Lower lobe of right lung (tissue), 2 donors: ENCODE measurements at regions not wholly inside any gene's neighbourhood (a gene's known extent, or its start where the extent isn't known, plus 50 kb on each side); places are given as distances from the start of the nearest gene placed in this dataset.

Experiments
- ATAC-seq, 2 donors: fragments of 200-7000 bp; cut with Tn5 transposase; one replicate each; pipeline ENCODE4 v1.9.1; 2020 to 2022; ENCODE audit warnings: mild to moderate bottlenecking in 2 of 2, moderate library complexity in 2 of 2
- DNase-seq: peaks from one replicate; pipeline ENCODE4 v3.0.0-alpha.2; 2020
- H3K27ac ChIP-seq: fragments of 200-600 bp; one replicate; pipeline ENCODE4 v1.8.0; 2022
- H3K27me3 ChIP-seq: fragments of 200-600 bp; one replicate; pipeline ENCODE4 v1.8.0; 2022; ENCODE audit warnings: low read depth
- H3K36me3 ChIP-seq: fragments of 200-600 bp; one replicate; pipeline ENCODE4 v1.8.0; 2022; ENCODE audit warnings: mild to moderate bottlenecking
- H3K4me1 ChIP-seq: fragments of 200-600 bp; one replicate; pipeline ENCODE4 v1.8.0; 2022
- H3K4me3 ChIP-seq: fragments of 200-600 bp; one replicate; pipeline ENCODE4 v1.8.0; 2022; ENCODE audit warnings: mild to moderate bottlenecking
- H3K9me3 ChIP-seq: fragments of 200-600 bp; one replicate; pipeline ENCODE4 v1.8.0; 2022
- intact Hi-C: fragments of 100-400 bp; cut with DNase I; formaldehyde crosslinking; loops from one replicate; pipeline ENCODE4 v1.11.0; 2022
- TF ChIP-seq, protein P1 (sequence below): fragments of 200-600 bp; IDR thresholded peaks from one replicate; pipeline ENCODE4 v1.8.0; 2022; ENCODE audit warnings: antibody characterized with exemption, mild to moderate bottlenecking
- donor health status: DM: no; HTN: yes; CAD: no; lungs with severe emphysema.

DNA sequence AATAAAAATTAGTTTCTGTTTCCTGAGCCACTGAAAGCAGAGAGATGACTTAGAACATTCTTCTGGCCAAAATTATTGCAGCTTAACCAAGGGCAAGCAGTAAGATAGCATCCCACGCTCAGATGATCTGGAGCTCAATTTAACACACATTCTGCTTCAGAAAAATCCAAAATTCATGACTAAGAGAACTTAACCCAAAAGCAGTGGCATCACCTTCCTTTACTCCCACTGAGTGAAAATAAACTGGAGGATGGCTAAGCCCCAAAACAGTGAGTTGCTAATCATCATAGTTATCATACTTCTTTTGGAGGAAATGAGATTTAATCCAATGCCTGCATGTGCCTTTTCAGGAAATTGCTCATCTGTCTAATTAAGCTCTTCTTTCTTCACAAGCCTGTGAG is 195.4 kb downstream of the DUSP6 start:
- no peak for ATAC-seq
- no peak for DNase-seq
- no peaks in the 10 kb centered on the region for H3K27me3 ChIP-seq
- TF ChIP-seq, protein P1, sequence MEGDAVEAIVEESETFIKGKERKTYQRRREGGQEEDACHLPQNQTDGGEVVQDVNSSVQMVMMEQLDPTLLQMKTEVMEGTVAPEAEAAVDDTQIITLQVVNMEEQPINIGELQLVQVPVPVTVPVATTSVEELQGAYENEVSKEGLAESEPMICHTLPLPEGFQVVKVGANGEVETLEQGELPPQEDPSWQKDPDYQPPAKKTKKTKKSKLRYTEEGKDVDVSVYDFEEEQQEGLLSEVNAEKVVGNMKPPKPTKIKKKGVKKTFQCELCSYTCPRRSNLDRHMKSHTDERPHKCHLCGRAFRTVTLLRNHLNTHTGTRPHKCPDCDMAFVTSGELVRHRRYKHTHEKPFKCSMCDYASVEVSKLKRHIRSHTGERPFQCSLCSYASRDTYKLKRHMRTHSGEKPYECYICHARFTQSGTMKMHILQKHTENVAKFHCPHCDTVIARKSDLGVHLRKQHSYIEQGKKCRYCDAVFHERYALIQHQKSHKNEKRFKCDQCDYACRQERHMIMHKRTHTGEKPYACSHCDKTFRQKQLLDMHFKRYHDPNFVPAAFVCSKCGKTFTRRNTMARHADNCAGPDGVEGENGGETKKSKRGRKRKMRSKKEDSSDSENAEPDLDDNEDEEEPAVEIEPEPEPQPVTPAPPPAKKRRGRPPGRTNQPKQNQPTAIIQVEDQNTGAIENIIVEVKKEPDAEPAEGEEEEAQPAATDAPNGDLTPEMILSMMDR, result no peak
- no peaks in the 10 kb centered on the region for H3K9me3 ChIP-seq
- intact Hi-C loops, result no loop called here
- peak overlapping the region; percentile 38 for H3K27ac ChIP-seq
- H3K4me3 ChIP-seq, result no peak overlapping the region
- H3K36me3 ChIP-seq, result no peaks in the 10 kb centered on the region
- H3K4me1 ChIP-seq, result peaks cover 23% of the 10 kb centered on the region

DNA sequence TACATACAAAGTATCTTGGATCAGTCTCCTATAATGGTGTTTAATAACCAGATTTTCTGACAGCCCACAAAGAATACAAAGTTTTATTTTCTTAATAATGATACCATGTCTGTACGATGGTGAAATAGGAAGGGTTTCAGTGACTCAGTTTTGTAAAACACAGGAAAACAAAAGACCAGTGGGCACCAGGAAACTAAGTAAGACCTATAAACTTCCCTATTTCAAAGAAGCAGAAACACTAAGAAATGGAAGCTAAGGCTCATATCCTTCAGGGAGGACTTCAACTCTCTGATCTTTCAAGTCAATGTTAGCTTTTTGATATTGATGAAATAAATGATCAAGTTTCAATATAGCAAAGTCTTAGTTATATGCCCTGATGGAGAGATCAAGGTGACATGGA is 196.0 kb downstream of the DUSP6 start:
- Histone ChIP-seq H3K27me3 (no peaks in the 10 kb centered on the region), H3K4me3 (no peak overlapping the region), H3K4me1 (peaks cover 19% of the 10 kb centered on the region), H3K9me3 (no peaks in the 10 kb centered on the region), H3K36me3 (no peaks in the 10 kb centered on the region), H3K27ac (peak overlapping the region; percentile 38)
- DNase-seq, result no peak
- TF ChIP-seq, protein P1, result no peak
- peak in 1 of 2 donors; percentile 63 for ATAC-seq
- intact Hi-C loops, result no loop called here

DNA sequence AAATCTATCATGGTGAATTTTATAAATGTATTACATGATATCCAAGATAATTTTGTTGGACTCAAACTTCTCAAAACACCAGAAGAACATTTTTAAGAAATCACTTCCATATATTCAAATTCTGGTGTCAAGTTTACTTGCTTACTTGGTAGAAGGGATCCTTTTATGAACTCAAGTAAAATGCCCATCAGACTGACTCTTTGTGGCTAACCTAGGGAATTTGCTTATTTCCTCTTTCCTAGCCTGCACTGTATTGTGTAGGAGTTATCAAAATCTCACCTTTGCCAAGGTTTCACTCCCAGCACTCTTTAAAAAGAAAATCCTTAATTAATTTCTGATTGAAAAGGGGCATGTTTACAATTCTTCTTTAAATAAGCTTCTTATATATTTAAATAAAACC is 196.5 kb downstream of the DUSP6 start:
- Histone ChIP-seq H3K9me3 (no peaks in the 10 kb centered on the region), H3K4me1 (peaks cover 14% of the 10 kb centered on the region), H3K27ac (no peak overlapping the region), H3K27me3 (no peaks in the 10 kb centered on the region), H3K36me3 (no peaks in the 10 kb centered on the region), H3K4me3 (no peak overlapping the region)
- DNase-seq, result no peak
- intact Hi-C loops, result no loop called here
- TF ChIP-seq, protein P1, result no peak
- ATAC-seq, result no peak

DNA sequence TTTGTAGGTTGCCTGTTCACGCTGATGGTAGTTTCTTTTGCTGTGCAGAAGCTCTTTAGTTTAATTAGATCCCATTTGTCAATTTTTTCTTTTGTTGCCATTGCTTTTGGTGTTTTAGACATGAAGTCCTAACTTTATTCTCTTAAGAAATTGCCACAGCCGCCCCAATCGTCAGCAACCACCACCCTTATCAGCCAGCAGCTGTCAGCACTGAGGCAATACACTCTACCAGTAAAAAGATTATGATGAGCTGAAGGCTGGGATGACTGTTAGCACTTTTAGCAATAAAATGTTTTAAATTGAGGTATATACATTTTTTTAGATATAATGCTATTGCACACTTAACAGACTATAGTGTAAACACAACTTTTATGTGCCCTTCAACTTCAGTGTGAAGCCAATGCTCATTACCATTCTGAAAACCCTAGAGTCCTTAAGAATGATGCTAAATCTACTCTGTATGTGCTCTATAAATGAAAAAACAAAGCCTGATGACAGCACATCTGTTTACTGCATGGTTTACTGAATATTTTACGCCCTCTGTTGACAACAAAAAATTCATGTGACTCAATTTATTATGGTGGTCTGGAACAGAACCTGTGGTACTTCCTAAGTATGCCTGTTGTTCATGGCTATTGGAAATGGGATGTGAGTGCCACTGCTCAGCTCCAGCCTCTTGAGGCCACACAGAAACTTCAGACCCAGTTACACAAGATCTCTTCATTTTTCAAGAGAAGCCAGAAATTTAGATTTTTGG is 197.4 kb downstream of the DUSP6 start:
- no peak for DNase-seq
- Histone ChIP-seq H3K4me3 (no peak overlapping the region), H3K27ac (no peak overlapping the region), H3K36me3 (no peaks in the 10 kb centered on the region), H3K27me3 (no peaks in the 10 kb centered on the region), H3K4me1 (peaks cover 13% of the 10 kb centered on the region), H3K9me3 (no peaks in the 10 kb centered on the region)
- ATAC-seq, result no peak
- intact Hi-C loops, result no loop called here
- TF ChIP-seq, protein P1, result no peak

DNA sequence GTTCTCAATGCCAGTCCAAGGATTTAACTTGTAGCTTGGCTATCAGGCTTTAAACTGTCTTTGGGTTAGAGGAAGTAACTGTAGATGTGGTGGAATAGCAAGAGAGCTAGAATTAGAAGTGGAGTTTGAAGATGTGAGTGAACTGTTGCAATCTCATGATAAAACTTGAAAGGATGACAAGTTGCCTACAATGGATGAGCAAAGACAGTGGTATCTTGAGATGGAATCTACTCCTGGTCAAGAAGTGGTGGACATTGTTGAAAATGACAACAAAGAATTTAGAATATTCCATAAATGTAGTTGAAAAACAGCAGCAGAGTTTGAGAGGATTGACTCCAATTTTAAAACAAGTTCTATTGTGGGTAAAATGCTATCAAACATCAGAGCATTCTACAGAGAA is 199.0 kb downstream of the DUSP6 start:
- TF ChIP-seq, protein P1, result no peak
- intact Hi-C loops, result no loop called here
- no peak overlapping the region for H3K27ac ChIP-seq
- ATAC-seq (no peak), DNase-seq (no peak)
- no peaks in the 10 kb centered on the region for H3K27me3 ChIP-seq
- H3K36me3 ChIP-seq, result no peaks in the 10 kb centered on the region
- H3K4me3 ChIP-seq, result no peak overlapping the region
- H3K9me3 ChIP-seq, result no peaks in the 10 kb centered on the region
- H3K4me1 ChIP-seq, result peaks cover 13% of the 10 kb centered on the region
